Stimulated activated CD8-positive, alpha-beta memory T cell treated with anti-CD3 and anti-CD28 coated beads, Interleukin-15, amount 100 ng/mL, for 48 hours (primary cell): ENCODE measurements at regions not wholly inside any gene's neighbourhood (a gene's known extent, or its start where the extent isn't known, plus 50 kb on each side); places are given as distances from the start of the nearest gene placed in this dataset.

Source experiments
- DNase-seq, 2 donors: peaks; one replicate each; pipeline ENCODE4 v3.0.0-alpha.2; 2020; ENCODE audit warnings: low read depth in 2 of 2

DNA sequence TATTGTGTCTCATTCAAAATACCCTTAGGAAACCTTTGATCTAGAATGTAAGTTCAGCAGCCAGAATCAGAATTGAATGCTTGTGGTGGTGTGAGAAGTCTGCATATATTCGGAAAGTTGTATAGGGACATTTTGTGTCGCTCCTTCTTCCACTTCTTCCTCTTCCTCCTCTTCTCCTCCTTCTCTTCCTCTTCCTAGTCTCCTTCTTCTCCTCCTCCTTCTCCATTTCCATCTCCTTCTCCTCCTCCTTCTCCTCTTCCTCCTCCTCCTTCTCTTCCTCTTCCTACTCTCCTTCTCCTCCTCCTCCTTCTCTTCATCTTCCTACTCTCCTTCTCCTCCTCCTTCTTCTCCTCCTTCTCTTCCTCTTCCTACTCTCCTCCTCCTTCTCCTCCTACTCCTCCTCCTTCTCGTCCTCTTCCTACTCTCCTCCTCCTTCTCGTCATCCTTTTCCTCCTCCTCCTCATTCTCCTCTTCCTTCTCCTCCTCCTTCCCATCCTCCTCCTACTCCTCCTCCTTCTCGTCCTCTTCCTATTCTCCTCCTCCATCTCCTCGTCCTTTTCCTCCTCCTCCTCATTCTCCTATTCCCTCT is 749.3 kb upstream of the GOLIM4 start:
- DNase-seq, result no peak

GRCh38 chr3:168844472-168844871 is 748.7 kb upstream of the GOLIM4 start:
- no peak for DNase-seq

DNA sequence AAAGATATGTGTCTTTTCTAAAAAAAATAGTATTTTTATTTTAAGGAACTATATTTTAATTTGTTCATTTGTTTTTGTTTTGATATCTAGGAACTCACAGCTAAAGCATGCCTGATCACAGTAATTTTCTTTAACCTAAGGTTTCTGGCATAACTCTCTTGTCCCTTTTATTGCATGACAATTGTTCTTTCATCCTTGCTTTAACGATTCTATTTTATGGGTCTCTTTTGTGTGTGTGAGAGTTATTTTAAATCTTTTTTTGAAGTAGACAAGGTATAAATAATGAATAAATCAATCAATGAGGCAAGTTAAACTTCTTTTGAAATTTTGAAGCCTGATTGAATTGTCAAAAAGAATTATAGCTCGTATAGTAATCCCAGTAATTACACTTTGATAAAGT is 747.8 kb upstream of the GOLIM4 start:
- no peak for DNase-seq

DNA sequence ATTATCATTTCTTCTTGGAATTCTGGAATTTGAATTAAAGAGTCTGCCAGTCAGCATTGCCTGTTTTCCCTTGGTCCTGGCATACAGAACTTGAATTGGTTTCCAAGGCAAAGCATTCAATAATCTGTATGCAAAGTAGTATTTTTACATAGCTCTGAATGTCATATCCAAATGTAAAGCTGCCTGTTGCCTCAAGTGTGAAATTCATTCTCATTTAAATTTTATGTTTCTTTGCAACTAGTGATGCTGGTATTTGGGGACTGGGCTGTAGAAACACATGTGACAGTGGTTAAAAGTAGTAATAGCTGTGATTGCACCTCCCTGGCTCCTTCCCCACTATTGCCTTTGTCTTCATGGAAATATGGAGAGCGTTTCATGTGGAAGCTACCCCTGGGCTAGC is 743.9 kb upstream of the GOLIM4 start:
- DNase-seq, result no peak

GRCh38 chr3:168834558-168834957 is 738.8 kb upstream of the GOLIM4 start:
- no peak for DNase-seq

GRCh38 chr3:168828943-168829342 is 733.2 kb upstream of the GOLIM4 start:
- DNase-seq, result no peak

GRCh38 chr3:168828536-168828935 is 732.8 kb upstream of the GOLIM4 start:
- DNase-seq, result no peak

- no peak for DNase-seq
Observed at GRCh38 chr3:168828014-168828413, 732.3 kb upstream of the GOLIM4 start.

DNA sequence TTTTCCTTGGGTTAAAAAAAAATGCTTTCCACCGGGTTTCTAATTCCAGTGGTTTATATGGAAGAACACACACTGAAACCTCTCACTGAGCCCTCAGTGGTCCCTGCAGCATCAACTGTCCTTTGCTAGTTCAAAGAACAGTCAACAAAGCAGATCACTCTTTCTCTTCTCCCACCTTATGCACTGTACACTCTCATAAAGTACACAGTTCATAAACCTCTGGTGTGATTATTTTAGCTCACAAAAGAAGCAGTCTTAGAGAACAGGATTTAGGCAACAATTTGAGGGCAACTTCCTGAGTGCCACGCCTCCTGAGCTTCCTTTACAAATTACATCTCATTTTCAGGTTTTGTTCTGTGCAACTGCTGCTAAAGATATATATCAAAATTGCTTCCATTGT is 728.4 kb upstream of the GOLIM4 start:
- no peak for DNase-seq

GRCh38 chr3:168823466-168823865 is 727.7 kb upstream of the GOLIM4 start:
- no peak for DNase-seq

DNA sequence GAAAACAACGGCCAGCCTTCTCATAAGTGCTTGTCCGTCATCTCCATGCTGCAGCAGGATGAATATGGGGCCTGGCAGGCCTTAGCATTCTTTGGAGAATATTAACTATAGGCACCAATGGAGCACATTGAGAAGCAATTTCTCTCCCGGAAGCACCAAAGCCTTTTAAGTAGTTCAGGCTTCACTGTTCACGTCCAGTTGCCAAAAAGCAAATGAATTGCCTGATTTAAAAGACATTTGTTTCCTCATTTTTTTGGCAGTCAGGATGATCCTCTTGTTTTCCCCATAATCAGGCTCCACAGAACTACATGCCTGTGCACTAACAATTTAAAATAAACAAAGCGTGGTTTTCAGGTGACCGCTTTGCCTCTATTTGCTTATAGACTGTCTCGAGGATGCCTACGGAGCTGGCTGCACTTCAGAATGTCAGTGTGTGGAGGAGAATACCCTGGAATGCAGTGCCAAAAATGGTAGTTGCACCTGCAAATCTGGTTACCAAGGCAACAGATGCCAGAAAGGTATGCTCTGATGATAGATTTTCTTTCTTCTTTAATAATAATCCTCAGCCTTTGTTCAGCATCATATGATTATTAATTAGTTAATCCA is 725.2 kb upstream of the GOLIM4 start:
- DNase-seq, result no peak

- no peak for DNase-seq
Observed at GRCh38 chr3:168817177-168817576, 721.5 kb upstream of the GOLIM4 start.

DNA sequence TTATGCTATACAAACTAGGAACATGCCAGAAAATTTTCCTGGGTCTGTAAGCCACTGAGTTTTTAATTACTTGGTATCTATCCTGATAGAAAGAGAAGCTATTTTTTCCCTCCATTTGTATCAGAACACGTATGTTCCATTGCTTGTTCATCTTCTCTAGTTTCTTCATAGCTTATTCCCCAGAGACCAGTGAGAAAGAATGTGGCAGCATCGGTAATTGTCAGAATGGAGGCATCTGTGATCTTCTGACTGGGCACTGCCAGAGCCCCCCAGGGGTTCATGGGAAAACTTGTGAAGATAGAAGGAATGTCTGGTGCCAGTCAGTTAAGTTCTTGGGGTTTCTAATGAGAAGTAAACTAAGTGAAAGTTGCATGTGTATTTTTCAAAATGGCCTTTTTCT is 720.2 kb upstream of the GOLIM4 start:
- DNase-seq, result no peak

DNA sequence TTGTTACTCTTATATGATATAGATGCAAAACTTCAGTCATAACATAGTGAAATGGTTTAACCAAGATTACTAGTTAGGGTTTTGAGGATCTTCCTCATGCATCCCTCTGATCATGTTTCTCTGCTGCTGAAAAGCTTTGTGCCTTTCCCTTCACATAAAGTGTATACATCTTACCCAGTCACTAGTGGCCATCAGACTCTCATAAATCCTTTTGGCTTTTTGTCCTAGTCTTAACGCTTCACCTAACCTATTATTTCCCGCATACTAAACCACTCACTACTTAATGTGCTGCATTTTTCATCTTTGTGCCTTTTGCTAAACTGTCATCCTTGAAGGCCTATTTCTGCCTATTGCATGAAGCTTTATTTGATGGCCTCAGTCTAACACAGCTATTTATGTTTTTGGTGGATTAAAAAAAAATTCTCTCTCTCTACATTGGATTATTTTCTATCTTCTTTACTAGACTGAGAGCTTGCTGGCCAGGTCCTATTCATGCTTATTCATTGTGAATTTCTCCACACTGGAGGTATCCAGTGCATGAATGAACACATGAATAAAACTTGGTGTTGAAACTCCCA is 717.6 kb upstream of the GOLIM4 start:
- DNase-seq, result no peak

DNA sequence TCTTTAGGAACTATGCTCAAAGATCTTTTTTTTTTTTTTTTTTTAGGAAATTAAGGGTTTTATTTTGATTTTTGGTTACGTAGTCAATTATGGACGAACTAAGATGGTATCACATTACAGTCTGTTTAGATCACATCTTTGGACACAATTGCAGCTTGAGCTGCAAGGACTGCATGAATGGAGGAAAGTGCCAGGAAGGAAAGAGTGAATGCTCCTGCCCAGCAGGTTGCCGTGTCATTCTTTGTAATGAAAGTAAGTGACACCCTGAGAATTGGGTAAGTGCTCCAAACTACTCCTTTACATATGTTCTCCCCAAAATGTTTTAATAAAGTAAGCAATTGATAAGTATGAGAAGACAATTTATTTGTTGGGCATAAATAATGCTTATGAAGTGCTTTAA is 716.5 kb upstream of the GOLIM4 start:
- no peak for DNase-seq

DNA sequence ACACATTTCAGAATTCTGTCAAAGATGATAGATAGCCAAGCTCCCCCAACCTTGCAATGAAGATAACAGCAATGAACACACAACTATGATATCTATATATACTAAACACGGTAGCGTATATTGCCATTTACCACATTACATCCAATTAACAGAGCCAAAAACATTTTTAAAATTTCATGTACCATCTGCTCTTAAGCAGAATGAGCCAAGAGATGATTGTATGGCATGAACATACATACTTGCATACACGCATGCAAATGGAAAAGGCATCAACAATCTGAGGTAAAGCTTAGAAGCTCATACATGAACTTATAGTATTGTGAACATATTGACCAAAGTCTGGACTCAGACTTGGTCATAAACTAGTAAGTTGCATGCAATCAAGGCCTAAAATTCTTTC is 712.9 kb upstream of the GOLIM4 start:
- no peak for DNase-seq

DNA sequence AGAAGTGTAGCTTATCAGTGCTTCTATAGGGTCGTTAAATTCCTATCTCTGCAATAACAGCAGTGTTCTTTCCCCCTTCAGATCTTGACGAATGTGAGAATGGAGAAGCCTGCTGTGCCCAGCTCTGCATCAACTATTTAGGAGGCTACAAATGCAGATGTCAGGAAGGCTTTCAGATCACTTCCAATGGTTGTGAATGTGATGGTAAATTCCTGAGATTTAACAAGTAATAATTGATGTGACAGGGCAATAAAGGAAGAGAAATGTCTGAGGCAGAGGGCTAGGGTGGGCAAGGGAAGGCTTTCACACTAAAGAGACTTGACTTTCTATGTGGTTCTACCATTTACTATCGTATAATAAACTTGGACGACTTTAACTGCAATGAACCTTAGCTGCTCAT is 711.7 kb upstream of the GOLIM4 start:
- no peak for DNase-seq

GRCh38 chr3:168806871-168807270 is 711.1 kb upstream of the GOLIM4 start:
- DNase-seq, result no peak

GRCh38 chr3:168803536-168803935 is 707.8 kb upstream of the GOLIM4 start:
- no peak for DNase-seq

DNA sequence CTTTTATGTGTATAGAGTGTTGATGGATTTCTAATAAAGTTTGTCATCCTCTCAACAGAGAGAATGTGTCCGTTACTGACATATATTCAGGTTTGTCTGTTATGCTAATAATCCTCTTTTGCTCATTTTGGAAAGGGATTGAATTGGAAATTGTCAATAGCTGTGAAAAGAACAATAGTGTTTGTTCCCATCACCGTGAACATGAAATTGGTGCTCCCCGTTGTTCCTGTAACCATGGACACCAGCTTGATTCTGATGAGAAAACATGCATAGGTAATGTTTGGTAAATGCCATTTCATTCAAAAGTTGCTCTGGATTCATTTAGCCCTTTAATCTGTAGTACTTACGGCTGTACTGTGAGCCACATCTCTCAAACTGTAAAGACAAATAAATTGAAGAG is 707.0 kb upstream of the GOLIM4 start:
- DNase-seq, result no peak

GRCh38 chr3:168801794-168802193 is 706.1 kb upstream of the GOLIM4 start:
- no peak for DNase-seq

DNA sequence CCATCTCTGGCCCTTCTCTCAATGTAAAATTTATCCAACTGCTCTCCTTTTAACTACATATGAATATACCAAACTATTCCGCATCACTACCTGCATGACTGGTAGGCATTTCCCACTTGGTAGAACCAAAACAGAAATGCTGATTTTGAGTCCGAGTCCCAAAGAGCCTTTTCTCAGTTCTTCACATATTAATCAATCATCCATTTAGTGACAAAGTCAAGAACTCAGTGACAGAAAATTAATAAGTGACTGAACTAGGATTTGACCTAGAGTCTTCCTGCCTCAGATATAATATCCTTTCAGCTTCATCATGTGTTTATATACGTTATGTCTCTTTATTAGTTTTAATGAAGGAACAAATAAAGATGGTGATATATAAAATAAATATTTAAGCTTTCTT is 700.6 kb upstream of the GOLIM4 start:
- no peak for DNase-seq

DNA sequence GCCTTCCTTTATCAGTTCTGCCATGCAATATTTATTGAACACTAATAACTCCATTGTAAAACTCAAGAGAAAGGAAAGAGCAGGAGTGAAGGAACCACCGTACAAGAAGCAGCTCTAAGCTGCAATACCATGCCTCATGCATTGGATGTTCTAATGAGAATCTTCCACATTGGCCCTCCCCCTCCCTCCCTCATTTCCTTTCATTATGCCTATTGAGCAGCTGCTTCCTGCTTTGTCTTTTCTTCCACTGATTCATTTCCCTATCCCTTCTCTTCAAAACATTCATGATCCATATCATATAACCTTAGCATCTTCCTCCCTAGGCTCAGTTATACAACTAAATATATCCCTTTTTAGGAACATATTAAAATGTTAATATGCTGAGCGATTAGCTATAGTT is 698.7 kb upstream of the GOLIM4 start:
- no peak for DNase-seq

- no peak for DNase-seq
Observed at GRCh38 chr3:168782193-168782592, 686.5 kb upstream of the GOLIM4 start.
